ENCODE measurements at regions not wholly inside any gene's neighbourhood (a gene's known extent, or its start where the extent isn't known, plus 50 kb on each side); places are given as distances from the start of the nearest gene placed in this dataset.

DNA sequence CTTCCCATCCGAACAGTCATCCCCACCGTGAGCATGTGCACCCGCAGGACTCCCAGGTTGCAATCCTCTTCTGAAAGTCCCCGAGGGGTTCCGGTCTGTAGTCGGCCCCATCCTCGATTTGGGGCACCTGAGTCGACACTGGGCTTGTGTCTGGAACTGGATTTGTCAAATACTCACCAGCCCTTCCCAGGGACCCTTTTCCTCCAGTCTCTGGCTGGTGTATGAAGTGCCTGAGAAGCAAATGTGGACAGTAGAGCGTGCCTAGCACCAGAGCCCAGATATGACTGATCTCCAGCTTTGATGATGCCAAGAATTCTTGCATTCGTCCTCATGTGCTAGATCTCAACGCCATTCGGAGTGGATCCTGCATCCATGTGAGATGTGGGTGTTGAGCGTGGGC lies 132.5 kb upstream of the ADARB2 start:
- H3K4me3 ChIP-seq: no peak overlapping the region

DNA sequence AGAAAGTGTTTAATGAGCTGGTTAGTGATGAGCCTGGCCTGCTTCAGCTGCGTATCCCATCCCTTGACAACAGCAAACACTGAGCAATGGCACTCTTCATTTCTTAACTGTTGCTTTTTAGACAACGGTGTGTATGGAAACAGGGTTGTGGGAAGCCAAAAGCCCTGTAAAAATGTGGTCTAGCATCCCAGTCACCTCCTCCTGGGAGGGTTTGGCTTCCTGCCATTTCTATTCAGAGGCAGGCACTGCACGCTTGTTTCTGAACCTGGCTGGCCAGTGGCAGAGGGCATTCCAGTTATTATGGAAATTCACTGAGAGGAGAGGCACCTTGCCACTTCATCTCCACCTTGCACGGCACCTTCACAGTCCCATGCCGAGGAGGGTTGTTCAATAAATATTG lies 123.0 kb upstream of the ADARB2 start:
- Histone ChIP-seq H3K27ac (no peak overlapping the region), H3K9me3 (no peaks in the 10 kb centered on the region), H3K27me3 (no peaks in the 10 kb centered on the region), H3K4me3 (no peak overlapping the region), H3K4me1 (no peaks in the 10 kb centered on the region), H3K36me3 (ENCODE audit: low read depth, missing control alignments) (no peaks in the 10 kb centered on the region)
- no peak for DNase-seq
- 80 to 83% methylated on average over 5 of the region's 5 CpGs for WGBS, 2 donors
- intact Hi-C loops (cut with DNase I; ENCODE audit: low total_unique reads): no loop called here
- TF ChIP-seq POLR2A (IDR thresholded peaks at IDR 0.05): no peak
- TF ChIP-seq, protein P1, sequence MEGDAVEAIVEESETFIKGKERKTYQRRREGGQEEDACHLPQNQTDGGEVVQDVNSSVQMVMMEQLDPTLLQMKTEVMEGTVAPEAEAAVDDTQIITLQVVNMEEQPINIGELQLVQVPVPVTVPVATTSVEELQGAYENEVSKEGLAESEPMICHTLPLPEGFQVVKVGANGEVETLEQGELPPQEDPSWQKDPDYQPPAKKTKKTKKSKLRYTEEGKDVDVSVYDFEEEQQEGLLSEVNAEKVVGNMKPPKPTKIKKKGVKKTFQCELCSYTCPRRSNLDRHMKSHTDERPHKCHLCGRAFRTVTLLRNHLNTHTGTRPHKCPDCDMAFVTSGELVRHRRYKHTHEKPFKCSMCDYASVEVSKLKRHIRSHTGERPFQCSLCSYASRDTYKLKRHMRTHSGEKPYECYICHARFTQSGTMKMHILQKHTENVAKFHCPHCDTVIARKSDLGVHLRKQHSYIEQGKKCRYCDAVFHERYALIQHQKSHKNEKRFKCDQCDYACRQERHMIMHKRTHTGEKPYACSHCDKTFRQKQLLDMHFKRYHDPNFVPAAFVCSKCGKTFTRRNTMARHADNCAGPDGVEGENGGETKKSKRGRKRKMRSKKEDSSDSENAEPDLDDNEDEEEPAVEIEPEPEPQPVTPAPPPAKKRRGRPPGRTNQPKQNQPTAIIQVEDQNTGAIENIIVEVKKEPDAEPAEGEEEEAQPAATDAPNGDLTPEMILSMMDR (IDR thresholded peaks at IDR 0.05): no peak

More for the DNA sequence above, 132.5 kb upstream of the ADARB2 start:
- 81 to 87% methylated on average over 13 of the region's 13 CpGs for WGBS, 2 donors
- TF ChIP-seq, protein P1 (IDR thresholded peaks at IDR 0.05): no peak
- no peak for TF ChIP-seq POLR2A (IDR thresholded peaks at IDR 0.05)
- Histone ChIP-seq H3K9me3 (no peaks in the 10 kb centered on the region), H3K36me3 (ENCODE audit: low read depth, missing control alignments) (no peaks in the 10 kb centered on the region), H3K27ac (no peak overlapping the region), H3K4me1 (no peaks in the 10 kb centered on the region), H3K27me3 (no peaks in the 10 kb centered on the region)
- intact Hi-C loops (cut with DNase I; ENCODE audit: low total_unique reads): no loop called here
- no peak for DNase-seq

DNA sequence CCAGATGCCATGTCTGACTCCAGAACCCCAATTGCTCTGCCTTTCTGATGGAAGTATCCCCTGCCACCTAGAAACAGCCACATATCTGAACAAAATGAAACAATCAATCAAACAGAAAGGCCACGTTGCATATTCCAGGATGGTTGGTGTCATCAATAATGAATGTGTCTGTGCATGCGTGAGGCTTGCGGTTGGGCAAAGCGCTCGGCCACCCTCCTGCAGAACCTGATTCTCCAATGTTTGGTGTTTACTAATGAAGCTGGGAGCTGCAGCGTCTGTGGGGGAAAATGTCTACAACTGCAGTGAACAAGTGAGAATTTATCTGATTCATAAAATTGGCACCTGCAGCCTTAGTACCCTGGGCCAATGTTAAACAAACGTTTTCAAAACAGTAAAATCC lies 121.2 kb upstream of the ADARB2 start:
- no peak for TF ChIP-seq POLR2A (IDR thresholded peaks at IDR 0.05)
- TF ChIP-seq, protein P1 (IDR thresholded peaks at IDR 0.05): no peak
- Histone ChIP-seq H3K27ac (no peak overlapping the region), H3K4me1 (no peaks in the 10 kb centered on the region), H3K27me3 (no peaks in the 10 kb centered on the region), H3K36me3 (ENCODE audit: low read depth, missing control alignments) (no peaks in the 10 kb centered on the region), H3K4me3 (no peak overlapping the region), H3K9me3 (no peaks in the 10 kb centered on the region)
- 73 to 77% methylated on average over 7 of the region's 7 CpGs for WGBS, 2 donors
- DNase-seq: no peak
- intact Hi-C loops (cut with DNase I; ENCODE audit: low total_unique reads): no loop called here

DNA sequence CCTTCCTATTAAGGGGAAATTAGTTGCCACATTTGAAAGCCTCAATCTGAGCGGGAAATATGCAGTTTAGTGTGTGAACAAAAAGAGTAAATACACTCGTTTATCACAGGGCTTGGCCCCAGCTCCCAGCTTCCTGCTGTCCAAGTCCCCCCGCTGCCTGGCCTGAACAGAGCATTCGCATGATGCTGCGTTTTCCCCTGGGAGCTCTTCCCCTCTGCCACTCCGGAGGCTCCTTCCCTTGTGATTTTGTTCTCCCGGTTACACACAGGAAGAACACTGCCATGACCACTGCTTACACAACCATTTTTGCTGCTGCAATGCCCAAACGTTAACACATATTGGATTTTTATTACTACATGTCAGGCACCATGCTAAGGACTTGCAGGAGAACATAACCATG lies 120.7 kb upstream of the ADARB2 start:
- Histone ChIP-seq H3K27ac (no peak overlapping the region), H3K36me3 (ENCODE audit: low read depth, missing control alignments) (no peaks in the 10 kb centered on the region), H3K4me3 (no peak overlapping the region), H3K9me3 (no peaks in the 10 kb centered on the region), H3K4me1 (no peaks in the 10 kb centered on the region), H3K27me3 (no peaks in the 10 kb centered on the region)
- TF ChIP-seq, protein P1 (IDR thresholded peaks at IDR 0.05): no peak
- no peak for TF ChIP-seq POLR2A (IDR thresholded peaks at IDR 0.05)
- intact Hi-C loops (cut with DNase I; ENCODE audit: low total_unique reads): no loop called here
- no peak for DNase-seq
- 61 to 62% methylated on average over 8 of the region's 8 CpGs for WGBS, 2 donors

DNA sequence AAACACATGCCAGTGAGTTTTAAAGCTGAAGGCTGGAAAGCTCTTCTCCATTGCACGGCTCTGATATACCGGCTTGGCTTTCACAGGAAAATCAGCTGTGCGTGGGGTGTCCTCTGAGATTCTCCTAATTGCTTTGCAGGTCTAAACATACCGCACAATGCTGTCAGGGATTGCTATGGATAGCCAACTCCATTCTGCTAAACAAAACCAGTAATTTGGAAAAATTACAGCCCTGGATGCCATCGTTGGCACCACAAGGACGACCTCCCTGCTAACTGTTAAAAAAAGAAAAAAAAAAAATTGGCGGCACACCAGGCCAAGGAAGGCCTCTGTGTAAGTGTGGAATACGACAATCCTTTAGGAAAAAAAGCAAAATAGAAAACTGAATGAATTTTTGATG lies 118.6 kb upstream of the ADARB2 start:
- H3K4me3 ChIP-seq: no peak overlapping the region
- no peaks in the 10 kb centered on the region for H3K36me3 ChIP-seq (ENCODE audit: low read depth, missing control alignments)
- intact Hi-C loops (cut with DNase I; ENCODE audit: low total_unique reads): no loop called here
- H3K27ac ChIP-seq: no peak overlapping the region
- no peaks in the 10 kb centered on the region for H3K27me3 ChIP-seq
- H3K4me1 ChIP-seq: no peaks in the 10 kb centered on the region
- no peak for DNase-seq
- WGBS, 2 donors: 69 to 72% methylated on average over 7 to 8 of the region's 8 CpGs
- H3K9me3 ChIP-seq: no peaks in the 10 kb centered on the region
- TF ChIP-seq POLR2A (IDR thresholded peaks at IDR 0.05): no peak
- TF ChIP-seq, protein P1 (IDR thresholded peaks at IDR 0.05): no peak
